ENCODE measurements at regions not wholly inside any gene's neighbourhood (a gene's known extent, or its start where the extent isn't known, plus 50 kb on each side); places are given as distances from the start of the nearest gene placed in this dataset.
"Not testable (repeated sequence)": the region's sequence is repeated elsewhere in the genome, so short reads cannot be mapped to it uniquely, and the experiment has no call there.

DNA sequence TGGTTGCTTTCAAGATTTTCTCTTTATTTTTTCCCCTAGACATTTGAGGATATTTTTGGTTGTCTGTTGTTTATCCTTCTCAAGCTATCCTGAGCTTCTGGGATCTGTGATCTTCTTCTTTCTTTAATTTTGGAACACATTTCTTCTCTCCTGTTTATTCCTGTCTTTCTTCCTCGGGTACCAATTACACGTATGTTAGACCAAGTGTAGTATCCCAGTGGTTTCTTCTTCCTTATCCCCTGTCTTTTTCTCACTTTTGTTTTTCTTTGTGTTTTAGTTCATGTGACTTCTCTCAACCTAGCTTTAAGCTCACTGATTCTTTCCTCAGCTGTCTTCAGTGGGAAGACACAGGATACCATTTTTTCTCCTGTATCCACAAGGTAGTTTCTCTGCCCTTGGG lies 120.0 kb downstream of the GALR1 start:
- intact Hi-C loops (cut with DNase I) = no loop called here
- DNase-seq = no peak

DNA sequence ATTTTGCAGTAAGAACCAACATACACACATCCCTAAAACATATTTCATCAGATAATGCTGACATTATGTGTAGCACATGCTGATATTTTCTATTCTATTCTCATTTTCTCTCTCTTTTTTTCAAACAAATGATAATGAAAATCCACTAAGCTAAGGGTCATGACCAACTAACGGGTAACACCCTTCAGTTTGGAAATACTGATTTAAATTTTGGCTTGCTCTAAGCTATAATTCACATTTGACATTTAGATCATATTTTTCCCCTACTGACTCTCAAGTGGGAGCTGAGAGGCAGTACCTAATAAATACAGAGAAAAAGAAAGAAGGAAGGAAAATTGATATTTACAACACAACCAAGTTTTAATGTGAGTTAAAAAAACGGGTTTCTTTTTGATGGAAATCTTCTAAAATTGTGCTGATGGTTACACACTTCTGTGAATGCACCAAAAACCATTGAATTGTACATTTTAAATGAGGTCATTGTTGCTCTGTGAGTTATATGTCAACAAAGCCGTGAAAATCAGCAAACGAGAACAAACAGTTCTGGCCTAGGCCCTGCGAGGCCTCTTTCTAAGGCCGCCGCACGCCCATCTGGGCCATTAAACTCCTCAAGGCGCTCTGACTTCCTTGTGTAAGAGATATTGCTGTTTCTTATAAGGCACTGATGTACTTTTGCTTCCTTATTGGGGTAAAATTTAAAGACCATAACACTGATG lies 124.2 kb downstream of the GALR1 start:
- DNase-seq = no peak
- intact Hi-C loops (cut with DNase I) = no loop called here

DNA sequence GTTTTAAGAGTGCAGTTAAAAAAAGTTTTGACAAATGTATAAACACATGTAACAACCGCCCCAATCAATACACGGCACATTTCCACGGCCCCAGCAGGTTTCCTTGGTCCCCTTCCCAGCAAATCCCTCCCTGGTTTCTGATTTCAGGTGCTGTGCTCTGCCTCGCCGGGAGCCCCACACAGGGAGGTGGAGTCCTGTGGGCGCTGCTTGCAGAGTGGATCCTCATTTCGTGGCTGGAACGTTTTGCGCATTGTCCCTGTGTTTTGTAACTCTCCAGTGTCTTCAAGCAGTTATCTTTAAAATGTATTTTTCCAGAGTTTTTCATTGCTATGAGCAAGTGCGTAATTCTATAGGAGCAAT lies 124.8 kb downstream of the GALR1 start:
- DNase-seq = no peak
- intact Hi-C loops (cut with DNase I) = no loop called here

DNA sequence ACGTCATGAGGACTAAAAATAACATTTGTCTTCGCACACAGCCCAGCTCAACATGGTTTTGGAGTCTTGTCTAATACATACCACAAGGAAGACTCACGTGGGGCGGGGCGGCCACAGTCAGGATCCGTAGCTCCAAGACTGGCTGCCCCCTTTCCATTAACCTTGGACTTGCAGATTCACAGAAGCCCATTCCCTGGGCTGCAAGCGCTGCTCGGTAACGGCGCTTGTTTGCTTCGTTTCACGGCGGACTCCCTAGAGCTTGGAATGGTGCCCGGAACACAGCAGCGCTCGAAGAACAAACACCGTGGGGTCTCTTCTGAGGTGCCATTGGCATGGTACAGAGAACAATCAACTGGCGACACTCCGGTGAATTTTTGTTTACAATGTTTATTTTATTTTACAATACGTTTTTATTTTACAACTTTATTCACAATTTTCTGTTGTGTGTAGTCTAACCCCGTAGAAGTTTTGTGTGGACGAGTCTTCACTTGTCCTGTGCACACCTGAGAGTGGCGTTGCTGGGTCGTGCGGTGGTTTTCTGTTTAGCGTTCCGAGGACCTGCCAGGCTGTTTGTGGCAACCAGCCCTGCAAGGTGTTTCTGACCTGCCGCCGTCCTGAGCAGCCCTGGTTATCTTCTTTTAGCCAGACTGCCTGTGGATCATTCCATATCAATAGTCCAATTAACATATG lies 126.5 kb downstream of the GALR1 start:
- DNase-seq = peak in 2 of 10 donors; percentile 28 to 81
- intact Hi-C loops (cut with DNase I) = no loop called here

DNA sequence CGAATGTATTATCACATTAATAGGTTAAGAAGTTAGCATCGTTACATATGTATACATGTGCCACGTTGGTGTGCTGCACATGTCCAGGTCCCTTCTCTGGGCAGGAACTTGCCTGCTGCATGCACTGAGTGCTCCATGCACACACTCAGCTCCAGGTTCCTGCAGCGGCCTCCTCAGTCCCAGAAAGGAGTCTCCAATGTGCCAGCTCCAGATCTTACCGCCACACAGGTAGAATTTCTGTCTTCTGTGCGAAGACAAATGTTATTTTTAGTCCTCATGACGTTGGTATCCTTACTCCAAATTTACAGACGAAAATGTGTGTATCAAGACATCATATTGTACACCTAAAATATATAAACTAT lies 127.1 kb downstream of the GALR1 start:
- no peak for DNase-seq
- intact Hi-C loops (cut with DNase I) = no loop called here

DNA sequence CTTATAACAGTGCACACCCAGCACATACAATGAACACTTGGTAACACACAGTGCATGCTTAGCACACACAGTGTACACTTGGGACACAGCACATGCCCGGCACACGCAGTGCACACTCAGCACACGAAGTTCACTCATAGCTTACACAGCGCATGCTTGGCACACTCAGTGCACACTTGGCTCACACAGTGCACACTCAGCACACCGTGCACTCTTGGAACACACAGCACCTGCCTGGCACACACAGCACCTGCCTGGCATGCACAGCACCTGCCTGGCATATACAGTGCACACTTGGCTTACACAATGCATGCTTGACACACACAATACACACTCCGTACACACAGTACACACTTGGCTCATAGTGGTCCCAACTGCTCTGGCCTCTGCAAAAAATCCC lies 128.2 kb downstream of the GALR1 start:
- no peak for DNase-seq
- intact Hi-C loops (cut with DNase I) = no loop called here

DNA sequence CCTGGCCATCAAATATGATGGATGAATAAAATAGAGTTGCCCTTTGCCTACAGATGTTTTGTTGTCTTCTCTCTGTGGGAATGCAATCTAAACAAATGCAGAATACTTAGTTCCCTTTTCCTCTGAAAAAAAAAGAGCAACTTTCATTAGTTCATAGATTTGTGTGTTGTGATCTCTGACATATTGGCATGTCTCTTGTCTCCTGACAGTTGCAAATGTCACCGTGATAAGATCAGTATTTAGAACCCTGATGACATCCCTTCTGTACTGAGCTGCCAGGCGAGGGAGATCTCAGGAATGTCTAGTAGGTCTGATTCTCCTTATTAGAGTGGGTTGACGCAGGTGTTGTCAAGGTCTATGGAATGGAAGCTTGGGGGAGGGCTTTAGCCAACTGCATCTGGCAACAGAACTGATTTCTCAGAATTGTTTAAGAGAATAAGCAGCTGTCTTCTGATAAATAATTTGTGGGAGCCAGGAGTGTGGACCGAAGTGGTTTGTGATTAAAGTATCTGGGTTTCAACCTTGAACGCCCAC lies 130.4 kb downstream of the GALR1 start:
- intact Hi-C loops (cut with DNase I) = no loop called here
- DNase-seq = no peak

DNA sequence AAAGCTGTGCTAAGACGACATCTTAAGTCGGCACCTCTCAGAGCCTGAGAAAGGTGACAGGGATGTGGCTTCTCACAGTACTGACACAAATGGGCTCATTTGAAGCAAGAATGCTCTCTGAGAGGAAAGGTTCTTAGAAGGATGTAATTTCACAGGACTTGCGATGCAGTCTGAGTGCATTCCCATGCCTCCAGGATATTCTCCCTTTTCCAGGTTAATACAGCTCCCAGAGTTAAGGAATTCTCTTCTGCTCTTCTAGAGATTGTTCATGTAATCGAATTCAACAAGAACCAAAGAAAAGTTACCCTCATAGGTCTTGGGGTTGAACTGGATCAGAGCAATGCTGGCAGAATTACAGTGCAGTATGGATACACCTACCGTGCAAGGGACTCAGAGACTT lies 131.0 kb downstream of the GALR1 start:
- intact Hi-C loops (cut with DNase I) = no loop called here
- DNase-seq = no peak

DNA sequence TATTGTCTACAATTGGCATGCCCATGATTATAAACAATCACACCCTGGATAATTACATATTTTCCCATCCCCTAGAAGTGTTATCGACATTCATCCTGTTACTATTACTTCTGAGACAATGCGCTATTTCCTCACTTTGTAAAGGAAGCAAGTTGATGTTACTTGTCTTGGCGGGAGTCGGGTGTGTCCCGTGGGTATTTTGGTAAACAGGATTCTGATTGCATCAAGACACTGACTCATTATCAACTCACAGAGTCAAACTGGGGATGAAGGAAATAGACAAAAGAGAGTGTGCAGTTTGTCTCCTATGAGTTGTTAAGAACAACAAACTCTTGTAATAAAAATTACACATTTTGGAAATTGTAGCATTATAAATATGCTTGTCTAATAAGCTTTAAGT lies 142.7 kb downstream of the GALR1 start:
- intact Hi-C loops (cut with DNase I) = no loop called here

DNA sequence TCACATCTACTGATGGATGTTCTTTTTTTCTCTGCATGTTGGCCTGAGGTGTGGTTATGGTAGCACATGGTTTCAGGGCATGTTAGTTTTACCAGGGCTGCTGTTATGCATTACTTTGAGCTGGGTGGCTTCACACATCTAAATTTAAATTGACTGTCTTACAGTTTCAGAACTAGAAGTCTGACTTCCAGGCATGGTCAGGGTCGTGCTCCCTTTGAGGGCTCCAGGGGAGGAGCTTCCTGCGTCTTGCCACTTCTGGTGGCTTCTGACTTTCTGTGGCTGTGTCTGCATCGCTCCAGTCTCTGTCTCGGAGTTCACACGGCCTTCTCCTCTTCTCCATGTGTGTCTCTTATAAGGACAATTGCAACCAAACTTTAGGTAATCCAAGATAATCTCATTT lies 143.9 kb downstream of the GALR1 start:
- intact Hi-C loops (cut with DNase I) = no loop called here
- DNase-seq = no peak

More for the DNA sequence above, 142.7 kb downstream of the GALR1 start:
- DNase-seq = no peak

DNA sequence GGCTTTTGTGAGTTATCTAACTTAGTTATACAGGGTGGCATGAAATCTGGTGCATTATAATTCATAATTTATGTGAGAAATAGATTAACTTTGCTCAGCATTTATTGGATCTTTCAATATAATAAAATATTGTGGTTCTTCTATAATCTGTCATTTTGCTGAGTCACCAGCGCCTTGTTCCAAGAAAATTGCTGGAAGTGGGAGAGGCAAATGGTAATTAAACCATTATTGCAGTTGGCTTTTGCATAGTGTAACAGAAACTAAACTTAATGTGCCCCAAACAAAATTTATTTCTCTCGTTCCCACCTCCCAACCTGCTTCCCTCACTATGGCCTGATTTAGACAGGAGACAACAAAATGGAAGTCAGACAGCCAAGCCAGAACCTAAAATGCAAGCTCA lies 146.3 kb downstream of the GALR1 start:
- no peak for DNase-seq
- intact Hi-C loops (cut with DNase I) = no loop called here

DNA sequence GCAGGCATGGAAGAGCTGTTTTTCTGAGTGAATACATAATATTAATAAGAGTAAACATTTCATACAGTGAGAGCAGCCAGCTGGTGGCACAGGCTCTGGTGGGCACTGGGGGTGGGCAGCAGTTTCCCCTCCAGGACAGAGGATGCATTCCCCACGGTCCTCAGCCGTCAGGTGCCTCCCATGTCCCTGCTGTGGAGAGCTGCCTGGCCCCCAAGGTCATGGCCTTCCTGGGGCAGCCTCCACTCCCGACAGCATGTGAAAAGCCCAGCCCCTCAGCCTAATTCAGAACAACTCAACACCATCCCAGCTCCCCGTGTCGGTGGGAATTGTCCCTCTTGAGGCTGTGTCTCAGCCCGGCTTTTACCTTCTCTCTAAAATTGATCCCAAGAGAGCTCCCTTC lies 147.4 kb downstream of the GALR1 start:
- intact Hi-C loops (cut with DNase I) = no loop called here
- peak in 1 of 10 donors; percentile 67 for DNase-seq

DNA sequence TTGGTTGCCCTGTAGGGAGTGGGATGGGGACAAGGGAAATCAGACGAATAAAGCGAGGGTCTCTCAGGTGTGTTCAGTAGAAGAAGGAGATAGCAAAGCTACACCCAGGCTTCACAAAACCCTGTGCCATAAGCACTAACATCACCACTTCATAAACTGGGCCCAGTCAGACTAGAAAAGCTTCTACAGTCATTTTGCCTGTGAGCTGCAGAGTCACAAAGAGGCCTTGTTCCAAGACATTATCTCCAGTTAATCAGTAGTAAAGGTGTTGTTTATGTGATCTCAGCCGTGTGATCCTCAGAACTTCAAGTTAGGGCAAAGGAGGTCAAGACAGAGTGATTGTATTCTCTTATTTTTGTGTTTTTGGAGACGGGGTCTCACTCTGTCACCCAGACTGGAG lies 148.0 kb downstream of the GALR1 start:
- no peak for DNase-seq
- intact Hi-C loops (cut with DNase I) = no loop called here

DNA sequence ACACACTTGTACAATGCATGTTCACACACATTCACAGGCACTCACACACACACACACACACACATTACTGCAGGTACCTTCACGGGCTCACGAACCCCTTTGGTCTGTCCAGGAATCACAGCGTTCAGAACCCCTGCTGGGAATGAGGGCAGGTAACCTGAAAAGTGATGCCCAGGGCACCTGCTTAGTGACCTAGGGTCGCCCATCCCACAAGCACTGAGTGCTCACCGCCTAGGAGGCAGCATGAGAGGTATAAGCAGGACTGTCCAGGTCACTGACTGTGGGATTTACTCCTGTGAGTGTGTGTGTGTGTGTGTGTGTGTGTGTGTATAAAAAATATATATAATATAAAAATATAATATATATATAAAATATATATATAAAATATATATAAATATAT lies 150.9 kb downstream of the GALR1 start:
- intact Hi-C loops (cut with DNase I) = no loop called here

DNA sequence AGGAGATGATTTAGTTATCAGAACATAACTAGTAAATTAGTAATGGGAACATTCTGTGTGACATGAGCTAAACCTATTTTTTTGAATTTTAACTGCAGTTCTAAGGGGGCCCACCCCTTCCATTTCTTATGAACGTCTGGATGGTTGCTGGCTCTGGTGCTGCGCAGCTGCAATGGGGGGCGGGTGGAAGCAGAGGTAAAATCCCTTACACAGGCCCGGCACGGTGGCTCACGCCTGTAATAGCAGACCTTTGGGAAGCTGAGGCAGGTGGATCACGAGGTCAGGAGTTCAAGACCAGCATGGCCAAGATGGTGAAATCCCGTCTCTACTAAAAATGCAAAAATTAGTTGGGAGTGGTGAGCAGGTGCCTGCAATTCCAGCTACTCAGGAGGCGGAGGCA lies 151.5 kb downstream of the GALR1 start:
- intact Hi-C loops (cut with DNase I) = no loop called here
- DNase-seq = peak in 1 of 10 donors; percentile 60

More for the DNA sequence above, 150.9 kb downstream of the GALR1 start:
- peak in 1 of 10 donors; percentile 39 for DNase-seq

DNA sequence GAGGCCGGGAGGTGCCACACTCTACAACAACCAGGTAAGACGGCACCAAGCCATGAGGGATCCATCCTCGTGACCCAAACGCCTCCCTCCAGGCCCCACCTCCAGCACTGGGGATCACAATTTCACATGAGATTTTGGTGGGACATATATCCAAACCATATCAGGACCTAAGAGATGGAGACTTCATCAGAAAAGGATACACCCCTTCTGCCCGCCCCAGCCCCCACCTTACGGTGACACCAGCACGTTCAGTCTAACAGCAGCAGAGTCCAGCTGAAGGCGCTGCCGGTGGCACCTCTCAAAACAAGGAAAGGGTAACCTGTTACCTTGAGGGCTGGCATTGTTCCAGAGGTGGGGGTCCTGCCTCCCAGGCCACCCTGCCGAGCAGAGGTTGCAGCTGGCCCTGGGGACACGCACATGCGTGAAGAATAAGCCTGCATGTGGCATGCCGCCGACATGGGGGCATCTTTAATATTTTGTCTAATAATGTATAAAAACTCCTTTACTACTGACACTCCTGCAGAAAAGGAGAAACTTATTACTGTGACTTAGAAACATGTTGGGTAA lies 154.4 kb downstream of the GALR1 start:
- peak in 1 of 10 donors; percentile 47 for DNase-seq
- intact Hi-C loops (cut with DNase I) = no loop called here

DNA sequence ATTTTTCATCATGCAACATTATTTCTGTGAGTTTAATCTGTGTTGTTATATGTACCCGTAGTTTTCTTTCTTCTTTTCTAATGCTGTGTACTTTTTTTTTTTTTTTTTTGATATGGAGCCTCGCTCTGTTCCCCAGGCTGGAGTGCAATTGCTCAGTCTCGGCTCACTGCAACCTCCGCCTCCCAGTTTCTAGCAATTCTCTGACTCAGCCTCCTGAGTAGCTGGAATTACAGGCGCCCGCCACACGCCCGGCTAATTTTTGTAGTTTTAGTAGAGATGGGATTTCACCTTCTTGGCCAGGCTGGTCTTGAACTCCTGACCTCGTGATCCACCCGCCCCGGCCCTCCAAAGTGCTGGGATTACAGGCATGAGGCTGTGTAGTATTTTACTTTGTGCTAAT lies 155.4 kb downstream of the GALR1 start:
- peak in 1 of 10 donors; percentile 50 for DNase-seq
- intact Hi-C loops (cut with DNase I) = no loop called here

DNA sequence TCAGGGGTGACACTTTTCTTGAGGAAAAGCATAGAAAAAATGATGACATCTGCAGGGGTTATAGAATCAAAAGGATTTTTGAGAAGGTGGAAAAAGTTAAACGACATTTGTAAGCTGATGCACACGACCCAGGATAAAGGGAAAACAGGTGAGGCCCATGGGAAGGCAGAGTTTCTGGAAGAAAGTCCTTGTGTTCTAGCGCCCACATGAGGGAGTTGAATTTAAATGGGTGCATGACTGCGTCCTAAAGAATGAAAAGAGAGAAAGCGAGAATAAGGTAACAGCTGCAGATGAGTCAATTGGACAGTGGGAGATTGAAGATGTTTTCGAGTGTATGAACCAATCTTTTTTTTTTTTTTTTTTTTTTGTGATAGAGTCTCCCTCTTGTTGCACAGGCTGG lies 158.1 kb downstream of the GALR1 start:
- intact Hi-C loops (cut with DNase I) = no loop called here
- no peak for DNase-seq

DNA sequence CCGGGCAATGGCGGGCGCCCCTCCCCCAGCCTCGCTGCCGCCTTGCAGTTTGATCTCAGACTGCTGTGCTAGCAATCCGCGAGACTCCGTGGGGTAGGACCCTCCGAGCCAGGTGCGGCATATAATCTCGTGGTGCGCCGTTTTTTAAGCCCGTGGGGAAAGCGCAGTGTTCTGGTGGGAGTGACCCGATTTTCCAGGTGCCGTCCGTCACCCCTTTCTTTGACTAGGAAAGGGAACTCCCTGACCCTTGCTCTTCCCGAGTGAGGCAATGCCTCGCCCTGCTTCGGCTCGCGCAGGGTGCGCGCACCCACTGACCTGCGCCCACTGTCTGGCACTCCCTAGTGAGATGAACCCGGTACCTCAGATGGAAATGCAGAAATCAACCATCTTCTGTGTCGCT lies 171.9 kb downstream of the GALR1 start:
- intact Hi-C loops (cut with DNase I) = not testable (repeated sequence)
- peak in 1 of 10 donors; percentile 31 for DNase-seq

DNA sequence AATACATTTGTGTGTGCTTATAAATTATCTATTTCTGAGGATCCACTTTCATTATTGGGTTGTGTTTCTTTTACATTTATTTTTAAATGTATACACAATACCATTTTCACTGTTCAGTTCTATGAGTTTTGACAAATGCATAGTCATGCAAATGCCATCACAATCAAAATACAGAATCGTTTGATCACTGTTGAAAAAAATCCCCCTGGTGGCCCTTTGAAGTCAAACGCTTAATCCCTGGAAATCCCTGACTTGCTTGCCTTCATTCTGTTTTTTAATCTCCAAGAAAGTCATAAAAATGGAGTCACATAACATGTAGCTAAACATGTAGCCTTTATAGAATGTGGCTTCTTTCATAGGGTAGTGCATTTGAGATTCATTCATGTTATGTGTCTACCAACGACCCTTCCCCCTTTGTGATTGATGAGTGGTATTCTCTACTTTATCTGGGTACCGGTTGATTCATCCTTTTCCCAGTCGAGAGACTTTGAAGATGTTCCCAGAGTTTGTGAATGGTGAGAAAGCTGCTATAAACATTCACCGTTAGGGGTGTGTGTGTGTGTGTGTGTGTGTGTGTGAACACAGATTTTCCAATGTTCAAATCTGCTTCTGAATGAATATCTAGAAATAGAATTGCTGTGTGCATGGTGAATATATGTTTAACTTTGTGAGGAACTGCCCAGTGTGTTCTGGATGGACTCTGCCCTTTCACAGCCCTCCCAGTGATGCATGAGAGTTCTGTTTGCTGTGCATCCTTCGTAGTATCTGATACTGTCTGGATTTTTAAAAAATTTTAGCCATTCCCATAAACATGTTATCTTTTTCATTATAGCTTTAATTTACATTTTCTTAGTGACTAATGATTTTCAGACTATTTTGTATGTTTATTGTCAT lies 173.6 kb downstream of the GALR1 start:
- no peak for DNase-seq
- intact Hi-C loops (cut with DNase I) = no loop called here

DNA sequence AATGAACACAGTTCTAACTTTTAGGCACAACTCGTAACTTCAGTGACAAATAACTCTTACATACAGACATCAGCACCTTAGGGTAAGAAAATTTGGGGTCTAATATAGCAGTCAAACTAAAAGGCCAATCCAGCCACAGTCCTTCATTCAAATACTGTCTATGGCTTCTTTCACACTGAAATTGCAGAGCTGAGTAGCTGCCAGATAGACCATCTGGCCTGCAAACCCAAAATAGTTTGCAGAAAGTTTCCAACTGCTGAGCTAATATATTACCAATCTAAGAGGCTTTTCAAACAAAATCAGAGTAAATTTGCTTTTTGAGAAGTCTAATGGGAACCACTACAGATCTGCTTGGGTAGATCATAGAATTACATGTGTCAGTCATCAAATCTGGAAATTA lies 183.4 kb downstream of the GALR1 start:
- peak in 1 of 10 donors; percentile 15 for DNase-seq
- intact Hi-C loops (cut with DNase I) = no loop called here

Measured in posterior cingulate gyrus (tissue), 11 donors.